Karpas-422 (cell line): ENCODE measurements at regions not wholly inside any gene's neighbourhood (a gene's known extent, or its start where the extent isn't known, plus 50 kb on each side); places are given as distances from the start of the nearest gene placed in this dataset.
A peak's percentile ranks its signal among the peaks of the same experiment; 100 is the strongest.
"Not testable (repeated sequence)": the region's sequence is repeated elsewhere in the genome, so short reads cannot be mapped to it uniquely, and the experiment has no call there.

Experiments used
- DNase-seq: peaks from one replicate; pipeline ENCODE4 v3.0.0-alpha.2; 2015
- H2AFZ ChIP-seq: fragments of 200-600 bp; sonication (generic); 2 replicates; pipeline ENCODE4 v1.6.1; 2014; ENCODE audit warnings: antibody characterized with exemption, low read length, mixed read lengths
- H3K27ac ChIP-seq: fragments of 200-600 bp; sonication (generic); 2 replicates; pipeline ENCODE4 v1.5.1; 2014; ENCODE audit warnings: mild to moderate bottlenecking, low read length, moderate library complexity
- H3K27me3 ChIP-seq: fragments of 200-600 bp; sonication (generic); 2 replicates; pipeline ENCODE4 v1.6.1; 2014; ENCODE audit warnings: low read length, mixed read lengths
- H3K36me3 ChIP-seq: fragments of 200-600 bp; sonication (generic); 2 replicates; pipeline ENCODE4 v1.6.1; 2014; ENCODE audit warnings: low read length, mixed read lengths; ENCODE audit not compliant: insufficient read depth
- H3K4me1 ChIP-seq: fragments of 200-600 bp; sonication (generic); 2 replicates; pipeline ENCODE4 v1.6.1; 2014; ENCODE audit warnings: mild to moderate bottlenecking, low read length, mixed read lengths
- H3K4me2 ChIP-seq: fragments of 200-600 bp; sonication (generic); 2 replicates; pipeline ENCODE4 v1.6.1; 2014; ENCODE audit warnings: low read length, low read depth, mild to moderate bottlenecking; ENCODE audit not compliant: poor library complexity, severe bottlenecking
- H3K4me3 ChIP-seq: fragments of 200-600 bp; sonication (generic); 2 replicates; pipeline ENCODE4 v1.5.1; 2014; ENCODE audit warnings: mild to moderate bottlenecking, antibody characterized with exemption, low read length, mixed read lengths
- H3K79me2 ChIP-seq: fragments of 200-600 bp; sonication (generic); 2 replicates; pipeline ENCODE4 v1.6.1; 2014; ENCODE audit warnings: mild to moderate bottlenecking, low read length, mixed read lengths
- H3K9ac ChIP-seq: fragments of 200-600 bp; sonication (generic); 2 replicates; pipeline ENCODE4 v1.6.0; 2014; ENCODE audit warnings: low read length
- H3K9me2 ChIP-seq: fragments of 200-600 bp; sonication (generic), shearing (Covaris generic); replicated peaks from 2 replicates; pipeline ENCODE4 v1.6.0; 2014; ENCODE audit warnings: mild to moderate bottlenecking, low read length, moderate library complexity; ENCODE audit not compliant: insufficient read depth
- H3K9me3 ChIP-seq: fragments of 300-700, 200-600 bp; sonication (generic); 2 replicates; pipeline ENCODE4 v1.6.1; 2014; ENCODE audit warnings: low read length, mixed read lengths
- H4K20me1 ChIP-seq: fragments of 200-600 bp; sonication (generic); 2 replicates; pipeline ENCODE4 v1.6.1; 2014; ENCODE audit warnings: mild to moderate bottlenecking, antibody characterized with exemption, low read length, low read depth; ENCODE audit not compliant: insufficient read depth

GRCh38 chr12:25688851-25689250, 135.8 kb upstream of the LMNTD1 start:
- H4K20me1 ChIP-seq, H2AFZ ChIP-seq, DNase-seq, H3K4me2 ChIP-seq, H3K27ac ChIP-seq, H3K27me3 ChIP-seq, H3K36me3 ChIP-seq, H3K4me3 ChIP-seq, H3K9me3 ChIP-seq, H3K9me2 ChIP-seq, H3K9ac ChIP-seq, H3K4me1 ChIP-seq, H3K79me2 ChIP-seq: not testable (repeated sequence)

- Histone ChIP-seq H3K4me1 (peaks cover 8% of the 10 kb centered on the region), H3K36me3 (no peaks in the 10 kb centered on the region), H3K4me2 (no peak overlapping the region), H3K9ac (no peak overlapping the region), H2AFZ (no peak overlapping the region), H3K27ac (no peak overlapping the region), H3K4me3 (no peak overlapping the region), H3K9me3 (no peaks in the 10 kb centered on the region), H3K27me3 (0 out of 2 replicates have a peak, but pooled peaks cover 2% of the 10 kb centered on the region), H3K79me2 (no peaks in the 10 kb centered on the region), H3K9me2 (no peaks in the 10 kb centered on the region), H4K20me1 (no peaks in the 10 kb centered on the region)
- no peak for DNase-seq
Measured at GRCh38 chr12:25689996-25690501, 137.0 kb upstream of the LMNTD1 start.

DNA sequence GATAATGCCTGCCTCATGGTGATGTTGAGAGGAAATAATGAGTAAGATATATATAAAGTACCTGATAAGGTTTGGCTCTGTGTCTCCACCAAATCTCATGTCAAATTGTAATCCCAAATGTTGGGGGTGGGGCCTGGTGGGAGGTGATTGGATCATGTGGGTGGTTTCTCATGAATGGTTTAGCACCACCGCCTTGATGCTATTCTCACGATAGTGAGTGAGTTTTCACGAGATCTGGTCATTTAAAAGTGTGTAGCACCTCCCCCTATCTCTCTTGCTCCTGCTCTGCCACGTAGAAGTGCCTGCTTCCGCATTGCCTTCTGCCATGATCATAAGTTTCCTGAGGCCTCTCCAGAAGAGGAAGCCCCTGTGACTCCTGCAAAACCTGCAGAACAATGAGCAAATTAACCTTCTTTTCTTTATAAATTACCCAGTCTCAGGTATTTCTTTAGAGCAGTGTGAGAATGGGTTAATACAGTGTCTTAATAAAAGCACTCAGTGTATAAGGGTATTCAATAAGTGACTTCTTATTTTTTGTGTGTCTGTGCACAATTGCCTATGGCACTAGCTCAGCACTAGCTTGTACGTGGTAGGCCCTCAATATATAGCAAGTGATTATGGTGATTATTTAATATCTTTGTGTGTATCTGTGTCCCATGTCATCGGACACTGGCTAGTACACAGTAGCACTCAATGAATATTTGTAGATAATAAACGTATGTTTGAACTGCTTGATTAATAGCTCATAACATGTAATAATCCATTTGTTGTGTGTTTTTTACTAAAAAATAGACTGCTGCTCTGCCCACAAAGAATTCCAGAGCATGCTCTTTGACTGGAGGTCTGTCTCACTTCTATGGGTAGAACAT, 138.1 kb upstream of the LMNTD1 start:
- Histone ChIP-seq H3K9me3 (no peaks in the 10 kb centered on the region), H3K27me3 (0 out of 2 replicates have a peak, but pooled peaks cover 2% of the 10 kb centered on the region)
- no peak for DNase-seq

GRCh38 chr12:25691865-25692114, 138.7 kb upstream of the LMNTD1 start:
- H3K9me3 ChIP-seq: no peaks in the 10 kb centered on the region
- H3K79me2 ChIP-seq: no peaks in the 10 kb centered on the region
- H3K27me3 ChIP-seq: 0 out of 2 replicates have a peak, but pooled peaks cover 2% of the 10 kb centered on the region
- no peak overlapping the region for H3K4me3 ChIP-seq
- H3K4me2 ChIP-seq: no peak overlapping the region
- H4K20me1 ChIP-seq: no peaks in the 10 kb centered on the region
- H3K9ac ChIP-seq: no peak overlapping the region
- H3K9me2 ChIP-seq: no peaks in the 10 kb centered on the region
- DNase-seq: no peak
- peaks cover 25% of the 10 kb centered on the region for H3K4me1 ChIP-seq
- H3K36me3 ChIP-seq: no peaks in the 10 kb centered on the region
- no peak overlapping the region for H3K27ac ChIP-seq
- no peak overlapping the region for H2AFZ ChIP-seq

More for the DNA sequence above, 138.1 kb upstream of the LMNTD1 start:
- Histone ChIP-seq H3K4me1 (peaks cover 20% of the 10 kb centered on the region), H3K9ac (no peak overlapping the region), H2AFZ (no peak overlapping the region), H3K4me3 (no peak overlapping the region), H3K36me3 (no peaks in the 10 kb centered on the region), H3K27ac (no peak overlapping the region), H3K9me2 (no peaks in the 10 kb centered on the region), H4K20me1 (no peaks in the 10 kb centered on the region), H3K4me2 (no peak overlapping the region), H3K79me2 (no peaks in the 10 kb centered on the region)

DNA sequence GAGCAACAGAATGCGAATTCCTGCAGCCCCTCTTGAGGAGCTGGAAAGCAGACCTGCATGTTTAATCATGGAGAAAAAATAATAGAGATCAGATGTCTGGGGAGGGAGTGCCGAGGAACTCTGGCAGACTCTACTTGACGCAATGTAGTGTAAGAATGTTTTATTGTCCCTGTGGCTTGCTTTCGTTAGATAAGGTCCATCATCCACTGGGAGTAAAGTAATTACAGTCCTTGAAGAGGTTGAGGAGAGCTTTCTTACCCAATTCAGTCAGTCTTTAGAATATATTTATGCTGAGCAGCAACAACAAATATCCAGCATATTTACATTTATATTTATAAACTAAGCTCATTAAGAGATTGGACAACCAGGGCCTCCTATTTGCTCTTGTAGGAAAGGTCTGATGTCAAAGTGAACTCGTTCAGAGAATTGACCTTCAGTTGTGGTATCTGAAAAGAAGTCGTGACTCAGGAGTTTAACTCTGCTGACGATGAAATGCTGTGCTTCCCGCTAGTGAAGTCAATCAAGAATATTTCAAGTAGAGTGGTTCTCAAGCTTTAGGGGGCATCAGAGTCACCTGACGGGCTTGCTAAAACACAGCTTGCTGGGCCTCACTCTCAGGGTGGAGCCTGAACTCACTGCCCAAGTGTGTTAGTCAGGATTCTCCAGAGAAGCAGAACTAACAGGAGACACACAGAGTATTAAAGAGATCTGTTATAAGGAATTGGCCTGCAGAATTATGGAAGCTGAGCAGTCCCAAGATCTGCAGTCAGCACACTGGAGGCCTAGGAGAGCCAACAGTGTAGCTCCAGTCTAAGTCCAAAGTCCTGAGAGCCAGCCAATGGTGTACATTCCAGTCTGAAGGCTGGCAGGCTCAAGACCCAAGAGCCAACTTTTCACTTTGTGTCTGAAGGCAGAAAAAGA, 139.3 kb upstream of the LMNTD1 start:
- DNase-seq: no peak
- peaks cover 25% of the 10 kb centered on the region for H3K4me1 ChIP-seq
- H3K27me3 ChIP-seq: 0 out of 2 replicates have a peak, but pooled peaks cover 2% of the 10 kb centered on the region
- no peak overlapping the region for H3K9ac ChIP-seq
- no peak overlapping the region for H3K27ac ChIP-seq
- H2AFZ ChIP-seq: no peak overlapping the region
- no peaks in the 10 kb centered on the region for H4K20me1 ChIP-seq
- H3K9me3 ChIP-seq: no peaks in the 10 kb centered on the region
- no peak overlapping the region for H3K4me3 ChIP-seq
- no peaks in the 10 kb centered on the region for H3K36me3 ChIP-seq
- H3K4me2 ChIP-seq: no peak overlapping the region
- no peaks in the 10 kb centered on the region for H3K79me2 ChIP-seq
- no peaks in the 10 kb centered on the region for H3K9me2 ChIP-seq

GRCh38 chr12:25694072-25694471, 141.0 kb upstream of the LMNTD1 start:
- H4K20me1 ChIP-seq: no peaks in the 10 kb centered on the region
- peaks cover 25% of the 10 kb centered on the region for H3K4me1 ChIP-seq
- no peak overlapping the region for H3K9ac ChIP-seq
- no peak overlapping the region for H3K27ac ChIP-seq
- no peaks in the 10 kb centered on the region for H3K9me2 ChIP-seq
- H2AFZ ChIP-seq: no peak overlapping the region
- 0 out of 2 replicates have a peak, but pooled peaks cover 2% of the 10 kb centered on the region for H3K27me3 ChIP-seq
- H3K4me3 ChIP-seq: no peak overlapping the region
- no peak for DNase-seq
- no peaks in the 10 kb centered on the region for H3K9me3 ChIP-seq
- H3K36me3 ChIP-seq: no peaks in the 10 kb centered on the region
- no peak overlapping the region for H3K4me2 ChIP-seq
- no peaks in the 10 kb centered on the region for H3K79me2 ChIP-seq

GRCh38 chr12:25695574-25695973, 142.5 kb upstream of the LMNTD1 start:
- Histone ChIP-seq H3K27me3 (no peaks in the 10 kb centered on the region), H3K27ac (no peak overlapping the region), H3K4me1 (peaks cover 25% of the 10 kb centered on the region), H4K20me1 (no peaks in the 10 kb centered on the region), H2AFZ (no peak overlapping the region), H3K9me2 (no peaks in the 10 kb centered on the region), H3K4me2 (peak overlapping the region; percentile 42), H3K36me3 (no peaks in the 10 kb centered on the region), H3K79me2 (no peaks in the 10 kb centered on the region), H3K9ac (no peak overlapping the region), H3K9me3 (no peaks in the 10 kb centered on the region), H3K4me3 (no peak overlapping the region)
- DNase-seq: no peak

GRCh38 chr12:25698772-25699171, 145.7 kb upstream of the LMNTD1 start:
- Histone ChIP-seq H2AFZ (no peak overlapping the region), H3K27ac (no peak overlapping the region), H3K9me2 (no peaks in the 10 kb centered on the region), H3K36me3 (no peaks in the 10 kb centered on the region), H4K20me1 (no peaks in the 10 kb centered on the region), H3K4me2 (no peak overlapping the region), H3K27me3 (no peaks in the 10 kb centered on the region), H3K9me3 (no peaks in the 10 kb centered on the region), H3K4me3 (no peak overlapping the region), H3K79me2 (no peaks in the 10 kb centered on the region), H3K9ac (no peak overlapping the region), H3K4me1 (peaks cover 25% of the 10 kb centered on the region)
- DNase-seq: no peak
